GM19395 (cell line): ENCODE measurements at regions not wholly inside any gene's neighbourhood (a gene's known extent, or its start where the extent isn't known, plus 50 kb on each side); places are given as distances from the start of the nearest gene placed in this dataset.

ENCODE experiments used
- ATAC-seq: cut with Tn5 transposase; IDR thresholded peaks from one replicate; pipeline ENCODE4 v1.9.1; 2021; ENCODE audit warnings: mild to moderate bottlenecking, moderate library complexity; ENCODE audit not compliant: unreplicated experiment

DNA sequence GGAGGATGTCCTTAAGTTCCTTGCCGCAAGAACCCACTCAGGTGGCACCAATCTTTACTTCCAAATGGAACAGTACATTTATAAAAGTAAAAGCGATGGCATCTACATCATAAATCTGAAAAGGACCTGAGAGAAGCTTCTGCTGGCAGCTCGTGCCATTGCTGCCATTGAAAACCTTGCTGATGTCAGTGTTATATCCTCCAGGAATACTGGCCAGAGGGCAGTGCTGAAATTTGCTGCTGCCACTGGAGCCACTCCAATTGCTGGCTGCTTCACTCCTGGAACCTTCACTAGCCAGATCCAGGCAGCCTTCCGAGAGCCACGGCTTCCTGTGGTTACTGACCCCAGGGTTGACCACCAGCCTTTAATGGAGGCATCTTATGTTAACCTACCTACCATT, 191.7 kb downstream of the TRIM27 start:
- no peak for ATAC-seq

DNA sequence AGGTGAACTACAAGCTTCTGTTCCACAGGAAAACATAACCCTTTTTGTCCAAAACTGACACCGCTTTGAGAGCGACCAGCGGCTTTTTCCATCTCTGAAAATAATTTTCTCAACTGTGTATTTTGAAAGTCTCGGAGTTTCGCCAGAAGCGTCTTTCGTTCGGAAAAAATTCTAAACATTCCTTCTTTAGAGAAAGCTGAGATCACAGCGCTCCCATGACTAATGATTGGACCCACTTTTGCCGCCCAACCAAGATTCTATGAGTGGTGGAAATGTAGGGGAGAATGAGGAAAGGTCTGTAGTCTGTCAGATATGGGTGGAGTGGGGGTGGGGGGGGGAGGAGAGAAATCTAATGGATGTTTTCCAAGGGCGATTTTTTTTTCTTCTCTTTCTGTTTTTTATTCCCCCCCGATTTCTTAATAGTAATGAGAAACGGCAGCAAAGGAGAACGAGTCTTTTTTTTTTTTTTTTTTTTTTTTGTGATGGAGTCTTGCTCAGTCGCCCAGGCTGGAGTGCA, 189.3 kb downstream of the TRIM27 start:
- no peak for ATAC-seq

DNA sequence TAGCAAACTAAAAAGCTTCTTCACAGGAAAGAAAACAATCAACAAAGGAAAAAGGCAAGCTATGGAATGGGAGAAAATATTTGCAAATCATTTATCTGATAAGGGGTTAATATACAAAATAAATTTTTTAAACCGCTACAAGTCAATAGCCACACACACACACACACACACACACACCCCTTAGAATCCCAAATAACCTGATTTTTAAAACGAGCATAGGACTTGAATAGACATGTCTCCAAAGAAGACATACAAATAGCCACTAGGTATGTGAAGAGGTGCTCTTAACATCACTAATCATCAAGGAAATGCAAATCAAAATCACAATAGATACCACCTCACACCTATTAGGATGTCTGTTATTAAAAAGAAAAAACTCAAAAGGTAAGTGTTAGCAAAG, 187.7 kb downstream of the TRIM27 start:
- no peak for ATAC-seq

DNA sequence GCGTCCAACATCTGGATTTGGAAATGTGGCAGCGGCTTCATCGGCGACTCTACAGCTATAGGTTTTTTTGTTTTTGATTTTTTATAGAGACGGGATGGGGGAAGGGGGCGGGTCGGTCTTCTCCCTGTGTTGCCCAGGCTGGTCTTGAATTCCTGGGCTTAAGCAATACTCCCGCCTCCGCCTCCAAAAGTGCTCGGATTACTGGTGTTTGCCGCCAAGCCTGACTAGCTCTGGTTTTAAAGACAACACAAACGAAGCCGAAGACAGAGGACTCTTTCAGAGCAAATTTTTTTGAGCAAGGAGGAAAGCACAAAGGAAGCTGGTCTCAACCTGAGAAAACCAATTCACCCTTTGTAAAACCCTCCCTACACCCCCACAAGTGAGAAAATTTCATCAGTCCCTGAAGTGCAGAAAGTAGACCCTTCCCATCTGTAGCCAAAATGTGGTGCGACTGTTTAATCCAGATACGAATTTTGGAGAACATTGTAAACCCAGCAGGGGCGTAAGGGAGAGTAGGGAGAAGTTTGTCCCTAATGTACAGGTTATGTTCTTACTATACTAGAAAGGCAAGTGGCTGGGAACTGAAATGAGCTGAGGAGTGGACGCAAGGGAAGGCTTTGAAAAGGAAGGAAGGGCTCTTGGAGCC, 185.9 kb downstream of the TRIM27 start:
- no peak for ATAC-seq

DNA sequence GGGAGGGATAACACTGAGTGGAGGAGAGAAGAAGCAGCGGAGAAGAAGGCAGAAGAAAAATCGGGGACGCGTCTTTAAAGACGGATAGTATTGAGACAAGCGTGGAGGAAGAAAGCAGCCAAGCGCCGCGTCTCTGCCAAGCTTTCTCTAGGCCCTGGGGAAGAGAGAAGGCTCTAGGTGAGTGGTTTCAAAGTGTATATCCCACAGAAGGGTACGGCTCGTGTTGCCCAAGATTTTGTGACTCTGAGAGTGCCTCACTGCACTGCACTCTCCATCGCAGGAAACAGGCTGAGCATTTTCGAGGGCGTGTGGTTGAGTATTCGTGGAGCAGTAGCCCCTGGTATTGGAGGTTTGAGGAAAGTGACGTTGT, 185.4 kb downstream of the TRIM27 start:
- ATAC-seq = no peak

DNA sequence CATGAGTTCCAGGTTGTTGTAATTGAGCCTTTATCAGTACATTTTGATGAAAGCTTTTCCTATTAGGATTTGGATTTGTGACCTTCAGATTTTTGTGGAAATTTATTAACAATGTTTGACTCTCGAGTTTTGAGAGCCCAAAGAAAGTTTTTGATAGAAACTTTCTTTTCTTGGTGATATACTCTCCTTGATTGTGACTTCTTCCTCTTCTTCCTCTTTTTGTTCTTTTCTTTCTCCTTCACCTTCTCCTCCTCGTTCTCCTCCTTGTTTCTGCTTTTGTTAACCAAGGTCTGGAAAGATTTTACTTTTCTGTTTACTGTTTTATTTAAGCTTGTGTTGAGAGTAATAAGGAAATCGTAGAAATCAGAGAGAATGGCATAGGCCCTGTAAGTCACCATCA, 182.4 kb downstream of the TRIM27 start:
- ATAC-seq = no peak

DNA sequence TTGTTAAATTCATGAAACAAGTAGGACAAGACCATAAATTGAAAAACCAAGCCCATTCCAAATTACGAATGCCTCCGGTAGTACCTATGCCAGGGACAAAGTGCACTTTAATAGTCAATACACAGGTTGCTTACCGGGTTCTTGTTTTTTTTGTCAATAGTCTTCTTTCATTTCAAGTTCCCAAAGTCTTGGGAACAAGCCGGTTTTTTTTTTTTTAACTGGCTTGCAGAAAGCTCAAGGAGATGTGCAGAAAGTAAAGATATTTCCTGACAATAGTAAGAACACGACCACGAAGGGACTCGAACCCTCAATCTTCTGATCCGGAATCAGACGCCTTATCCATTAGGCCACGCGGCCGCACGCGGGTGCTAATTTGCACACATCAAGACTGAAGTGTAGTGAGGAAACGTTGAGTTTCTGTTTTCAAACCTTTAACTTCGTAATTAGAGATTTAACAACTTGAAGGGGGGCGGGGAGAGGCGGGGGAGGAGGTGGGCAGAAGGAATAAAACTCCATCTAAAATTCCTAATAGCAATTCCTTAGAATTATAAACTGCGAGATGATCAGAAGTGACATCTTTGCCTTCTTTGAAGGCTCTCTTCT, 181.0 kb downstream of the TRIM27 start:
- ATAC-seq = no peak

DNA sequence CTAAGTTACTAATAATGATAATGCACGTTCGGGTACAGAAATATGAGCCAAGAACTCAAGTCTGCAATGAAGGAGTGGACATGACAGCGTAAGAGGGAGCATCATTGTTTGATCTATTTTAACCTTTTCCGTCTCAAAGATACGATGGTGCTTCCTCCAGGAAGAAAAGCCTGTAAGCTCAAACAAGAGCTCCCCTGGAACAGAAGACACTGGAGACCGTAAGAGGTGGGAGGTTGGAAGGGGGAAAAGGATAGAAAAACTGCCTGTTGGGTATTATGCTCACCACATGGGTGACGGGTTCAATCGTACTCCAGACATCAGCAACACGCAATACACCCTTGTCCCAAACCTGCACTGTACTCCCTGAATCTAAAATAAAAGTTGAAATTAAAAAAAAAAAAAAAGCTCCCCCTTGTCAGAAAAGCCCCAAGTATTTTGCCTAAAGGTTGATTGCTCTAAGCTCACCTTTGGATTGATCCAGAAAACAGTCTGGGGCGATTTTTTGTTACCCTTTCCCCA, 180.5 kb downstream of the TRIM27 start:
- no peak for ATAC-seq

DNA sequence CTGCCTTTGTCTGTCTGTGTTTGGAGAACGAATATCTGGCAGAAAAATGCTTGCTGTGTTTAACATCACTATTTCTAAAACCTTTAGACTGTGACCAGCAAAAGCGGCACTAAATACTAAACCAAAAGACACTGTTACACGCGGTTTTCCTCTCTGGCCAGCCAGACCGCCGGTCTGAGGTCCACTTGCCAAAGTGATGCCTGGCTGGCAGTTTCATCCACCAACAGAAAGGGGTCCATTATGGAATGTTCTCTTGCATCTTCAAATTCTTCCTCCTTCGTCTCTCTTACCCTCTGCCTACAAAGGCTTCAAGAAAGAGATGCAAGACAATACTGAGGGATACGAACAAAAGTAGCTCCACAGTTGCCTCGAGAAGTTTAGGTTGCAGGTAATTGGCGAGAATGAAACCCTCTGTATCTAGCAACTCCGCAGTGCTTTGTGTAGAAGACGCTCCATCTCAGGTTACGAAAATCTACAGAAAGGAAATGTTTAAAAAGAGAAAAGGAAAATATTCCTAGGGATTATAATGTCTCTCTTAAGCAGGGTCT, 176.6 kb downstream of the TRIM27 start:
- no peak for ATAC-seq

DNA sequence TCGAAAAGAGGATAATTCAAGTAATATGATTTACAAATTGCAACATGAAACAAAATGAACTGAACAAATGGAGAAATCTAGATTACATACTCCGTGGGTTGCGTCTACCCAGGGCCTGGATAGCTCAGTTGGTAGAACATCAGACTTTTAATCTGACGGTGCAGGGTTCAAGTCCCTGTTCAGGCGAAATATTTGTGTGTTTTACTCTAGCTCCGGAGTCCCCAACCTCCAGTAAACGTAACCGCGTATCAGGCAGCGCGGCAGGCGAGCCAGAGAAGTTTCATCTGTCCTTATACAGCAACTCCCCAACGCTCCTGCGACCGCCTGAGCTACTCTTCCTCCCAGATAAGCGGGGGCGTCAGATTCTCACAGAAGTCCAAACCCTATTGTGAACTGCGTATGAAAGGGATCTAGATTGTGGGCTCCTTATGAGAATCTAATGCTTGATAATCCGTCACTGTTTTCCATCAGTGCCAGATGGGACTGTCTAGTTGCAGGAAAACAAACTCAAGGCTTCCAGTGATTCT, 176.1 kb downstream of the TRIM27 start:
- ATAC-seq = no peak

DNA sequence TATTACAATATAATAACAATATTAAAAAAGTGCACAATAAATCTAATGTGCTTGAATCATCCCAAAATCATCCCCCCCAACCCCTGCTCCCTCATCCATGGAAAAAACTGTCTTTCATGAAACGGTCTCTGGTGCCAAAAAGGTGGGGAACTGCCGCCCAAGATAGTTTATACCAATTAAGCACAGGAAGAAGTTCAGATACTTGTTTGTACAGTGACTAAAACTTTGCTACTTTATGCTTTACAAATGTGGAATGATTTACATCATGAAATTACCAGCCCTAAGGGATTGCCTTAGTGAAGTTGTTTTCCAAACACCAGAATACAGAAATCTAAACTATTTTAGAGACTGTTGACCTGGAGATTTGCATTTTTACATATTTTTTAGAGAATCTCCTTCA, 175.6 kb downstream of the TRIM27 start:
- no peak for ATAC-seq

DNA sequence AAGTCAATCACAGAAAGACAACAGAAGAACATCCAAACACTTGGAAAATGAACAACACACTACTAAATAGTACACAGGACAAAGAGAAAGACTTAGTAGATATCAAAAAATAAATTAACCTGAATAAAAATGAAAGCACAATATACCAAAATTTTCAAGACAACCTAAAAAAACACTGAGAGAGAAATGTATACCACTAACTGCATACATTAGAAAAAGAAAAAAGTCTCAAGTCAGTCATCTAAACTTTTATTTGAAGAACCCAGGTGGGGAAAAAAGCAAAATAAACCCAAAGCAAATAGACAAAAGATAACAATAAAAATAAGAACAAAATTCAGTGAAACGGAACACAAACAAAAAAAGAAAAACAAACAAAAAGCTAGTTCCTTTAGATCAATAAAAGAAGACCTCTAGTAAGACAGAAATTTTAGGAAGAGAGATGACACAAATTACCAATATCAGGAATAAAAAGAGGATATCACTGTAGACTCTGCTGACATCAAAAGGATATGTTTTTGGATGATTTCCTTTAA, 172.8 kb downstream of the TRIM27 start:
- ATAC-seq = no peak

DNA sequence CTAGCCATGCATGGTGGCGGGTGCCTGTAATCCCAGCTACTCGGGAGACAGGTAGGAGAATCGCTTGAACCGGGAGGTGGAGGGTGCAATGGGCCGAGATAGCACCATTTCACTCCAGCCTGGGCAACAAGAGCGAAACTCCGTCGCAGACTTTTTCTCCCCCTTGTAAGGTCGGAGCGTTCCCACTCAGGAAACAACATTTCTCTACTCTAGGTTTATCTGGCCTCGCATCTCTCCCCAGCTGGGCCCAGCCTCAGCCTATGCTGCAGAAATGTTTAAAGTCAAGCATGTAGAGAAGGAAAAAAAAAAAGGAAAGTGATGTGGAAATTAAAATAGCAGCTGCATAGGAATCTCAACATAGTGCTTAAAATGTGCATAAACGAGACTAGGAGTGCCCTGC, 172.3 kb downstream of the TRIM27 start:
- no peak for ATAC-seq

DNA sequence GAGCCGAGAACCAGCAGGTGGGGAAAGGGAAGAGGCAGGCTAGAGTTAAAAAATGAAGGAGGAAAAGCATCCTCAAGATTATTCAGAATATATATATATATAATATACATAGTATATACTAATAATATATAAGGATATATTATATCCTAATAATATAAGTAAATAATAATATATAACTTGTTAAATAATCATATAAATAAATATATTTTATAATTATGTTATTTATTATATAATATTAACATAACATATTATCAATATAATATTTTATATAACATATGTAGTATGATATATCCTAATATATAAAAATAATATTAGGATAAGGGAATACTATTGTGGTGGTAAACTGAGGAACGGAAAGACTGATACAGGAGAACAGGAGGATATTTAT, 171.8 kb downstream of the TRIM27 start:
- no peak for ATAC-seq

DNA sequence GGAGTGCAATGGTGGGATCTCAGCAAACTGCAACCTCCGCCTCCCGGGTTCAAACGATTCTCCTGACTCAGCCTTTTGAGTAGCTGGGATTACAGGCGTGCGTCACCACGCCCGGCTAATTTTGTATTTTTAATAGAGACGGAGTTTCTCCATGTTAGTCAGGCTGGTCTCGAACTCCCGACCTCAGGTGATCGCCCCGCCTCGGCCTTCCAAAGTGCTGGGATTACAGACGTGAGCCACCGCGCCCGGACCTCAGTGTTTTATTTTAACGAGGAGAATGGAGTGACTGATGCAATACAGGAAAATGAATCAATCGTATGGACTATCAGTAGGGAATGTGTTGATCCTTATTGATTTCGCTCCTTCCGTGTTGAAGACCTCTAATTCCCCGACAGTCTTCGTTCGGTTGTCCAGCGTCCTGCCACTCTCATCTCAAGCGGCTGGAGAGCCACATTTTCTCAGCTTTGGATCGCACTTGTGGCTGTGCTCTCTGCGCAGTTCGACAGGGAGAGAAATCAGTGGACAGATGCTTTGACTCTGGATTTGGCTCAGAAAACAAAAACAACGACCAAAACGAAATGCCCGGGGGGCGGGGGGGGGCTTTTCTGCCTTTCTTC, 166.2 kb downstream of the TRIM27 start:
- no peak for ATAC-seq

DNA sequence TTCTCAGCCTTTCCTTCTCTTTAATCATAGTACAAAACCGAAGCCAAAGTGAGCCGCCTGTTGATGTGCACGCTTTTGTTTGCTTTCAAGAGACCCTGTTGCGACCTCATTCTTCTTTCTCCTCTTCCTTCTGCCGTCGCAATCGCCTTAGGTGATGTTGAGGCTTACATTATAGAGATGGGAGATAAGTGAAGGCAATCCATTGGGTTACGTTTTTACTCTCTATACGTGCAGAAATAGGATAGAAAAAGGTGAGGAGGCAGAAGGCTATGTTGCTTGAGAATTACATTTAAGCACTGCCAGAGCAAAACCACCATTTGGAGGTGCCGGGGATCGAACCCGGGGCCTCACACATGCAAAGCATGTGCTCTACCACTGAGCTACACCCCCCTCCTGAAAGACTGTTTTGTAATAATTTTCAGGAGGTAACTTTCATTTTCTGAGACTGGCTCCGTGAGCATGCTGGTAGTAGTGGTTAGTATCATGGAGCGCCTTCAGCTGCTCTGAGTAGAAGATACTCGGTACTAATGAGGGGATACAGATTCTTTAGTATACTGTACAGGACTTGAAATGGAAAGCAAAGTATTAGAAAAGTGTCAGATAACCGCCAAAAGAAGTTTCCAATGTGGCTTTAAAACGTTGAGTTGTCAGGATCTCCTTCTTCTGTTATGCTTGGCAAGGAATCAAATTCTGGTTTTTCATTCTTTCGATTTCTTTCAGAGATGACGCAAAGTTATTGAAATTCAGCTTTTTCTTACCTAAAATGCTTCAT, 165.6 kb downstream of the TRIM27 start:
- no peak for ATAC-seq

DNA sequence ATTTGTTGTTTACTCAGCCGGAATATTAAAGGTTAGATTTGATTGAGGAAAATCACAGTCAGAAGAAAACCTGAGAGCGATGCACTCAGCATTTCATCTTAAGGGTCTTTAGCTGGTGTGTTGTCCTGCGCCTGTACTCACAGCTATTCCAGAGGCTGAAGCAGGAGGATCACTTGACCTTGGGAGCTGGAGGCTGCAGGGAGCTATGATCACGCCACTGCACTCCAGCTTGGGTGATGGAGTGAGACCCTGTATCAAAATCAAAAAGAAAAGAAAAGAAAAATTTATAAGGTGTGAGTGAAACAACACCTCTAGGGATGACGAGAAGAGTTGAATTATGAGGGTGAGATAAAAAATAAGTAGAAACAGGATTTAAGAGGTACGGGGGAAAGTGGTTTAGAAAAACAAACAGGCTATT, 165.0 kb downstream of the TRIM27 start:
- no peak for ATAC-seq

DNA sequence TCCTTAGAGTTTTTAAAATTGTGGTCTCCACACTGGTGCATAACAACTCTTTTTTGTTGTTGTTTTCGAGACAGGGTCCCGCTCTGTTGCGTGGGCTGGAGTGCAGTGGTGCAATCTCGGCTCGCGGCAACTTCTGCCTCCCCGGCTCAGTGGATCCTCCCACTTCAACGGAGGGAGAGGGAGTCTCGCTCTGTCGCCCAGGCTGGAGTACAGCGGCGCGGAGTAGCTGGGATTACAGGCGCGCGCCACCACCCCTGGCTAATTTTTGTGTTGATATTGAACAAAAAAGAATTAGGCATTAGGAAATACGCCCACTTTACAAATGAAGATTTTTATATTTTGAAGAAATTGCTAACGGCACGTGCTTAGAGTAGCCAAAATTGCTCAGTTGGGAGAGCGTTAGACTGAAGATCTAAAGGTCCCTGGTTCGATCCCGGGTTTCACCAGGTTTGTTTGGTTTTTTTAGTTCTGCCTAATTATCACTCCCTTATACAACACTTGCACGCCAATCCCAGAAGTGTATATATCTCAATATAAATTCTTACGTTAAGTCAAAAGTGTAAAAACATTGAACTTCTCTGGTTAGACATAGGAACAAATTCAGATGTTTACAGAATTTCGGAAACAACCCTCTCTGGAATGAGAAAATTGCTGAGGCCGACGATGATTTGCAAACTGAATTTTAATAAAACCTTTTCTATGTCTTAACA, 159.6 kb downstream of the TRIM27 start:
- ATAC-seq = no peak

DNA sequence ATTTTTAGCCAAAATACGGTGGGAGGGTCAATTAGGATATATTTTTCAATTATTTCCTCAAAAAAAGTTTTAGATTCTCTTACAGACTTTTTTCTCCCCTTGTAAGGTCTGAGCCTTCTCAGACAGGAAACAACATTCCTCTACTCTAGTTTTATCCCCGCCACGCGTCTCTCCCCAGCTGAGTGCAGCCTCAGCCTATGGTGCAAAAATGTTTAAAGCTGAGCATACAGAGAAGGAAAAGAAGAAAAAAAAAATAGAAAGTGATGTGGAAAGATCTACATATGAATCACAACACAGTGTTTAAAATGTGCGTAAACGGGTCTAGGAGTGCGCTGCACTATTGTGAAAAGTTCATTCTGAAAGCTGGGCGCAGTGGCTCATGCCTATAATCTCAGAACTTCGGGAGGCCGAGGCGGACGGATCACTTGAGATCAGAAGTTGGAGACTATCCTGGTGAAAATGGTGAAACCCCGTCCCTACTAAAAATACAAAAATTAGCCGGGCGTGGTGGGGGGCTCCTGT, 159.0 kb downstream of the TRIM27 start:
- no peak for ATAC-seq

DNA sequence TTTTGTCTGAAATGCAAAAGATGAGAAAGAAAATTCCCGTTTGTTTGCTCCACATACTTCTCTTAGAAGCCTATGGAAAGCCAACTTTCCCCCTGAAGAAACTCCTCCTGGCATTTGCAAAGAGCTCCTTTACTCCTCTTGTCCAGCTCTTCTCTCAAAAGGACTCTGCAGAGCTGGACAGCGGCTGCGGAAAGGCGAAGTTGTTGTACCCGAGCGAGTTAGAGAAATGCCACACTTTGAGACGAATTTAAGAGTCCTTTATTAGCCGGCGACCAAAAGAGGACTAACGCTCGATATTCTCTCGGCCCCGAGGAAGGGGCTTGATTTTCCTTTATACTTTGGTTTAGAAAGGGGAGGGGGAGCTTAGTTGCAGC, 157.8 kb downstream of the TRIM27 start:
- ATAC-seq = no peak
